Activated CD4-positive, CD25-positive, alpha-beta regulatory T cell treated with anti-CD3 and anti-CD28 coated beads, Interleukin-2, amount 50 U/mL, for 16 hours (primary cell): ENCODE measurements at regions not wholly inside any gene's neighbourhood (a gene's known extent, or its start where the extent isn't known, plus 50 kb on each side); places are given as distances from the start of the nearest gene placed in this dataset.
"Not testable (repeated sequence)": the region's sequence is repeated elsewhere in the genome, so short reads cannot be mapped to it uniquely, and the experiment has no call there.

Experiments used
- DNase-seq: peaks from one replicate; pipeline ENCODE4 v3.0.0-alpha.2; 2020; ENCODE audit warnings: low read depth, low spot score

GRCh38 chr1:244294599-244295224 is 157.0 kb downstream of the ADSS2 start:
- no peak for DNase-seq

DNA sequence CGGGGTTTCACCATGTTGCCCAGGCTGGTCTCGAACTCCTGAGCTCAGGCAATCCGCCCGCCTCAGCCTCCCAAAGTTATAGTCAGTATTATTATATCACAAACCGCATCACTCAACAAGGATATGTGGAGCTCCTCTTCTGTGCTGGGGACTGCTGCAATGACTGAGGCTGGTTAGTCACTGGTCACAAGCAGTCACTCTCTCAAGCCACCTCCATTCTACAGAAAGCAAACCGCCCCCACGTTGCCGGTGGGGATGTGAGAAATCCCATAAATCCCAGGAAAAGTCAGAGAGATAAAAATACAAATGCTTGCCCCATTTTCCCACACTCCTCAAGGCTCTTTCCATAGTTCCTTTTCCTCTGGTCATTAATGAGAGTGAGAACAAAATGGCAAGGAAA is 155.7 kb downstream of the ADSS2 start:
- DNase-seq = no peak

GRCh38 chr1:244296447-244296846 is 155.3 kb downstream of the ADSS2 start:
- no peak for DNase-seq

DNA sequence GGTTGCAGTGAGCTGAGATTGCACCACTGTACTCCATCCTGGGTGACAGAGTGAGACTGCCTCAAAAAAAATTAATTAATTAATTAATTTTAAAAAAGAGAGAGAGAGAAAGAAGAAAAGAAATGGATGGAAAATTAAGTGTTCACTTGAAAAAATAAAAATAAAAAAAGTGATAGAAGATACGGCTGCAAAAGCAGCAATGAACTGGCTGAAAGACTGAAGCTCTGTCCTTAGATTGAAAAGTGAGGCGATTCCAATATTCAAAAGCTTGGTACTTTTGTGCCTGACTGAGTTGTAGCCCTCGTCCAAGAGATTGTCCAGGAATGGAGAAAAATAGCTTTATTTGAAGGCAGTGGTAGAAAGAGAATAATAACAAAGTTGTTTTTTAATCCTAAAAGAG is 154.6 kb downstream of the ADSS2 start:
- no peak for DNase-seq

- no peak for DNase-seq
These were observed 154.1 kb downstream of the ADSS2 start for GRCh38 chr1:244297616-244298015.

DNA sequence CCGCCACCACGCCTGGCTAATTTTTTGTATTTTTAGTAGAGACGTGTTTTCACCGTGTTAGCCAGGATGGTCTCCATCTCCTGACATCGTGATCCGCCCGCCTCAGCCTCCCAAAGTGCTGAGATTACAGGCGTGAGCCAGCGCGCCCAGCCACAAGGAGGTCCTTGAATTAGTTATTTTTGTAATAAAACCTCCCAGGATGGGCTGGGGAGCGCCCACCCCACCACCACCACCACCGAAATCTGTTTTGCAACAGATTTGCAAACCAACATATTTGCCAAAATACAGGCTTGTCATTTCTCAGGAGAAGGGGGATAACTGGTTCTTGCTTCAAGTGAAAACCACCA is 151.7 kb downstream of the ADSS2 start:
- DNase-seq = not testable (repeated sequence)

DNA sequence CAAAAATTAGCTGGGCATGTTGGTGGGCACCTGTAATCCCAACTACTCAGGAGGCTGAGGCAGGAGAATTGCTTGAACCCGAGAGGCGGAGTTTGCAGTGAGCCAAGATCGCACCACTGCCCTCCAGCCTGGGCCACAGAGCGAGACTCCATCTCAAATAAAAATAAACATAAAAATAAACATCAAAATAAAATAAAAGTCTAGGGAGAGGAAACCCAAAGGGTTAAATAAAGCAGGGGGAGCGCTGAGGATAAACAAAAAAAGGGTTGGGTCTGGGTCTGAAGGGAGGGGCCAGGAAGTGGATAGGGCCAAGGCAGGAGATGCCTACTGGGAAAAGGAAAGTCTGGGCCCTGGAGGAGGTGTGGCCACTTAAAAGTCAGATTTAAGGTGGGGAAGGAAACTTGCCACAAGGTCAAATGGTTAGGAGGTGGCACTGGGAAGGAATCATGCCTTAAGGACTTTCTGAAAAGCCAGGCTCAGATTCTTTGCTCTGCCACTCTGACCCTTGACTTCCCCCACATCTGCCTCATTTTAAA is 150.0 kb downstream of the ADSS2 start:
- no peak for DNase-seq

DNA sequence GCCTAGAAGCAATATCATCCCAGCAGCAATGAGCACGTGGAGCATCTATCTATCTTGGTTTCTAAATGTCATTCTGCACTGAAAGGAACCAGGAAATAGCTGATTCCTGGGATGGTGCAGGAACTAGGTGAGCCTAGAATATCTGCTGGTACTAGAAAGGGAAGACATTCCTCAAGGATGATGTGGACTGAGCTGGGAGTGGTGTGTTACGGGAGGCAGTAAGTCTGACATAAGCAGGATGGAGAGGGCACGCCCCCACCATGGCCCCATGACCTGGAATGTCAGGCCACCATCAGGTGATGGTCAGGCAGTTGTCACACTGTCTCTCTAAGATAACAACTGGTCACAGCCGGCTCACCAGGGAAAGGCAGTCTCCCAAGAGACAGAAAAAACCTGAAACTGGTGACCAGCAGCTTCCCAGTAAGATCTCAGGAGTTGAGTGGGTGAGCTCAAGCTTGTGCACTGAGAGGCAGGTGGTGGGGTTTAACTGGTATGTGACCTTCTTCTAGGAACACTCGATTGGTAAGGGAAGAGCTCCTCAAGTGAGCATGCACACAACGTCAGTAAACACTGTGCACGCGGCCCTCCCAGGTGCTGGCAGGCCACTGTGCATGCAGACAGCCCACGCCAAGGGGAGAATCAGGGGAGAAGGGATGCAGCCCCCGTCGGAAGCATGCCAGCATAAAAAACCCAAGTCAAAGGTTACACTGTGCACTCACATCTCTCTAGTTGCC is 148.7 kb downstream of the ADSS2 start:
- no peak for DNase-seq

DNA sequence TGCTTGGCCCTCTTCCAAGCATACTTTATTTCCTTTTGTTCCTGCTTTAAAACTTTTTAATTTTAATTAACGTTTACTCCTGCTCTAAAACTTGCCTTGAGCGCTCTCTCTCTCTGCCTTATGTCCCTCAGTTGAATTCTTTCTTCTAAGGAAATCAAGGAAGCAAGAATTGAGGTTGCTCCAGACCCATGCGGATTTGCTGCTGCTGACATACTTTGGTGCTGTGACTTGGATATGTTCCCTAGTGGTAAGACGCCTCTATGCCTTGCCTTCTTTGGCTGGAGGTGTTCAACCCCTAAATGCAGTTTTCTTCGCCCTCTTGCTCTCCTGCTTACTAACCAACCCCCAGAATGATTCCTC is 148.1 kb downstream of the ADSS2 start:
- DNase-seq = no peak

GRCh38 chr1:244304156-244304555 is 147.6 kb downstream of the ADSS2 start:
- no peak for DNase-seq

DNA sequence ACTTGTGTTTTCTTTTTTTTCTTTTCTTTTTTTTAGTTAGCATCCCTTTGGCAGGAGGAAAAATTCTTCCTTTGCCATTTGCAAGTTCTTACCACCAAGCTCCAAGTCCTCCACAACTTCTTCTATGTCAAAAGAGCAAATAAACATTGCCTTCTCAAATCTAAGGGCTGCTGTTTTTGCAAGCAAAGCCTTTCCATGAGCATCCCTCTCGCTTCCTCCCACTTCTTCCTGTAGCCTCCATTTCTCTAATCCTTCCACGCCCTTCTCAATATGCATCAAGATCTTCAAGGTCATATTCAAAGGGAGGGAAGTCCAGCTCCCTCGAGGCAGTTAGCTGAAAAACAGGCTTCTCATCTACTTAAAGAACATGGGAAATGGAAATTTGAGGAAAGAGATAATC is 147.1 kb downstream of the ADSS2 start:
- no peak for DNase-seq

DNA sequence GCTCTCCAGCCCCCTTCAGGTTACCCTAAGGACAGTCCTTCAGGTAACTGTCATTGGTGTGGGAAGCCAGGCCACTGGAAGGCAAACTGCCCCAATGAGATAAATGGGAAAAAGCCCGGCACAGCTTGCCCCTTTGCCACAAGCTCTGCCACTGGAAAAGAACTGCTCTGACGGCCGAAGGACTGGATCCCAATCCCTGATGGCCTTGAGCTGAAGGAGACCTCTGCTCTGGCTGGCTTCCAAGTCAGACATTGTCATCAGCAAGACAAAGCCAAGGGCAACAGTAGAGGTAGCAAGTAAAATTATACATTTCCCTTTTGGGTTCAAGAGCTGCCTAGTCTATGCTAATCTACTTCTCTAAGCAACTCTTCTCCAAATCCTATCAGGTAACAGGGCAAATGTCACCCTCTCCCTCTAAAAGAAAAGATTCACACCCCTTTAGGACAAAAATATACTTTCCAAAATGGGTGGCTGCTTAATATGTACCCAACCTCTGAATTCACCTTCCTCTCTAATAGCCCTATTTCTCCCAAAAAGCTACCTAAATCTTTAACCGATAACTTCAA is 145.8 kb downstream of the ADSS2 start:
- no peak for DNase-seq

GRCh38 chr1:244306544-244306943 is 145.2 kb downstream of the ADSS2 start:
- no peak for DNase-seq

- DNase-seq = not testable (repeated sequence)
These were observed 142.5 kb downstream of the ADSS2 start for GRCh38 chr1:244309191-244309590.

- DNase-seq = no peak
These were observed 139.8 kb downstream of the ADSS2 start for GRCh38 chr1:244311784-244312532.

DNA sequence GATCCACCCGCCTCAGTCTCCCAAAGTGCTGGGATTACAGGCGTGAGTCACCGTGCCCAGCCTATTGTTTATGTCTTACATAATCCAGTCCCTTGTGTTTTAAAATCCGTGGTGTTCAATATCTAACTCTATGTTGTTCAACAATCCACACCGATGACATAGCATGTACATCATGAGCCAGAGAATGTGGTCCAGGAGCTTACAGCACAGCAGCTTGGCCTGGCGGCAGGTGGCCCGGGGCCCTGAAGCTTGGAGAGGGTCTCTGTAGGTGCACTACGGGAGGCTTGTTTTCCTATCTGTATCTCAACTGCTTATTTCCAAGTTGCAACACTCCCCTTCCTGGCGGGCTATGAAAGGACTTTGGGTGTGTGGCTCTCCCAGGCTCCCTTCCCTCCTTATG is 138.4 kb downstream of the ADSS2 start:
- DNase-seq = no peak

- DNase-seq = no peak
These were observed 136.7 kb downstream of the ADSS2 start for GRCh38 chr1:244314921-244315559.

- no peak for DNase-seq
These were observed 135.7 kb downstream of the ADSS2 start for GRCh38 chr1:244315996-244316395.

DNA sequence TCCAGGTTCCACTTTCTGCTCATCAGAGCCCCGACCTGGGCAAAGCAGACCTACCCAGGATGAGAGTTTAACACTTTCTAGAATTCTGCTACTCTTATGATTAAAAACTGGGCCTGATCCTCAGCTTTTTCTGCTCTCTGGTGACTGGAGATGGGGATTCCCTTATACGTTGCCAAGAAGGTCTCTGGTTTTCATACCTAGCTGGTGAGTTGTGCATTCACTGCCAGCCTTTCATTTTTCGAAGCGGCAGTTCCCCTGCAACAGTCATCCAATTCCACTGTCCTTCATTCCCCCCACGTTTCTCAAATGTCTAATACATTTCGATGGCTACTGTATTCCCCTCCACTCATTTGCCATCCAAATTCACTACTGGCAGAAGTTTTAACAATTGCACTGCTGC is 135.3 kb downstream of the ADSS2 start:
- DNase-seq = no peak

GRCh38 chr1:244316986-244317655 is 134.6 kb downstream of the ADSS2 start:
- no peak for DNase-seq

- DNase-seq = no peak
These were observed 133.6 kb downstream of the ADSS2 start for GRCh38 chr1:244318078-244318477.
